GM12865 (cell line): ENCODE measurements at regions not wholly inside any gene's neighbourhood (a gene's known extent, or its start where the extent isn't known, plus 50 kb on each side); places are given as distances from the start of the nearest gene placed in this dataset.

ENCODE experiments used
- DNase-seq: peaks from one replicate; pipeline ENCODE4 v3.0.0; 2010; ENCODE audit warnings: low read depth
- H3K4me3 ChIP-seq: 2 replicates; pipeline ENCODE4 v1.5.1; 2011; ENCODE audit warnings: mild to moderate bottlenecking, low read depth, low read length, control low read depth
- CTCF ChIP-seq: IDR thresholded peaks from 2 replicates; pipeline ENCODE4 v1.5.1; 2011; ENCODE audit warnings: low read length, control low read depth, low read depth, inconsistent platforms; ENCODE audit not compliant: insufficient read depth; ENCODE audit errors: missing control alignments

GRCh38 chr15:70293591-70294470 lies 196.1 kb upstream of the TLE3 start:
- no peak for TF ChIP-seq CTCF
- no peak for DNase-seq
- no peak overlapping the region for H3K4me3 ChIP-seq

- no peak overlapping the region for H3K4me3 ChIP-seq
- DNase-seq, result no peak
- TF ChIP-seq CTCF, result no peak
These were observed 195.4 kb upstream of the TLE3 start for GRCh38 chr15:70293138-70293537.

DNA sequence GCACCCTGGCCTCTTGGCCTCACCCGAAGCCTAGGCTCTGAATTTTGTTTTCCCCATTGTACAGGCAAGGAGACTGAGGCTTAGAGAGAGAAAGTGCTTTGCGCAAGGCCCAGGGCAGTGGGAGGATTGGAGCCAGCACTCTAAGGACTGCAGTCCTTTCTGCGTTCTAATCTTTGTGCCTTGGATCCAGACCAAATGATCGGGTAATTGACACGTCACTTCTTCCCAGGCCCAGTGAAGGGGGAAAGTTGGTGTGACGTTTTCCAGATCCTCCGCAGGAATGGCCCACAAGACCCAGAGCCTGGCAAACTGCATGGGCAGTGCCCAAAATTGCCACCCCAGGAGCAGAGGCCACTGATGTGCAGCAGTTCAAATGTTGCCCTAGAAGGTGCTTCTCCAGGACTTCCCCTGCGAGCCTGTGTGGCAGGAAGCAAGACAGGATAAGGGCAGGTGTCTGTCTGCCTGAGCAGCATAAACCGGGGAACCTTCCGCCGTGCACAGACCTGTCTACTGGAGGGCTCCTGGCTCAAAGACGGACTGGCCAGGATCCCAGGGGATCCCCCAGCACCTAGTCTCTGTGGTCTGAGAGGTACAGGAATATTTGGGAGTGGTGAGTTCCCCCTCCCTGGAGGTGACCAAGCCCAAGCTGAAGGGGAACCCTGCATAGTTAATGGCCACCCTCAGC lies 194.5 kb upstream of the TLE3 start:
- no peak for TF ChIP-seq CTCF
- DNase-seq, result no peak
- no peak overlapping the region for H3K4me3 ChIP-seq

- no peak overlapping the region for H3K4me3 ChIP-seq
- TF ChIP-seq CTCF, result no peak
- no peak for DNase-seq
These were observed 193.8 kb upstream of the TLE3 start for GRCh38 chr15:70291305-70292075.

- no peak for DNase-seq
- TF ChIP-seq CTCF, result no peak
- no peak overlapping the region for H3K4me3 ChIP-seq
These were observed 193.0 kb upstream of the TLE3 start for GRCh38 chr15:70290708-70291107.

- no peak overlapping the region for H3K4me3 ChIP-seq
- TF ChIP-seq CTCF, result no peak
- no peak for DNase-seq
These were observed 191.7 kb upstream of the TLE3 start for GRCh38 chr15:70289191-70289955.
